ENCODE measurements at regions not wholly inside any gene's neighbourhood (a gene's known extent, or its start where the extent isn't known, plus 50 kb on each side); places are given as distances from the start of the nearest gene placed in this dataset.
"Not testable (repeated sequence)": the region's sequence is repeated elsewhere in the genome, so short reads cannot be mapped to it uniquely, and the experiment has no call there.

DNA sequence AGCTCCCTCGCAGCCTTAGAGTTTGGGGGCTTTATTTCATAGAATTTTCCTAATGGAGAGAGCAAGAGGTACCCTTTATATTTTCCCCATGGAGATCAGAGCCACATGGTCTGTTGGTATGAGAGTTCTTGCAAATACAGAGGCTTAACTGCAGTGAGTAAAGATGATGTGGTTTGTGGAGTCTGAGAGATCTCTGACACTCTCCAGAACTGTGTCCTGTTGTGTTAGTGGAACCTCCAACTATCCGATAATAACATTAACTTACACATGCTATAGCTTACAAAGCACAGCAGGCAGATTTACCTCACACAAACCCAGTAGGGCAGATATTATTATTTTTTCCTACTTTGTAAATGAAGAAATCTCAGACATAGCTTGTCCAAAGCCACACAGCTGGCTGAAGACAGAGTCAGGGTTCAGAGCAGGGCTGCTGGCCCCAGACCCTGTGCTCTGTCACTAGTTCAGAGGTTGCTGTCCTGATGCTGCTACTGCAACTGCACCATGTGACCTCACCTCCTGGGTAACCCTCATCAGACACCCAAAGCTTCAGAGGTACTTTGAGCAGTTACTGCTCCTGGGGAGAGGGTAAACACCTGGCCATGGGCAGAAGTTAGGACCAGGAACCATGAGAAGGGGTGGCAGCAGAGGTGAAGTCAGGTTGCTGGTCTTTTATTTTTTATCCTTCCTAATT, 384.8 kb upstream of the PROX1 start:
- no peak for DNase-seq

DNA sequence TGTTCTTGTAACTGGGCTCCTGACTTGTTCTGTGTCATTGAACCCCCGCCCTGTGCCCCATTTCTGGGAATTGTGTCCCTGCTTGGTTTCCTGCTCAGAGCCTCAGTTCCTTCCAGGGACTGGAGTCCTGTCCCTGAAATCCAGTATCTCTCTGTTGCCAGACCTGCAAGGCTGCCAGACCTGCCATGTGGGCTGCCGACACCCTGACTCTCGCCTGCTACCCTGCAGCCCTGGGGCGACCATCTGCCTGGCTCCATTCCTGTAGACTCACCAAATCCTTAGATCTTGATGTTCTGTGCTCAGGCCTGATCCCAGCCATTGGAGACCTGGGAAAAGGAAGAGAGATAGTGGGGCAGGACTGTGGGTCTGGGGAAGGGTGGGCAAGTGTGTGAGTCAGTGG, 383.3 kb upstream of the PROX1 start:
- DNase-seq, result no peak

DNA sequence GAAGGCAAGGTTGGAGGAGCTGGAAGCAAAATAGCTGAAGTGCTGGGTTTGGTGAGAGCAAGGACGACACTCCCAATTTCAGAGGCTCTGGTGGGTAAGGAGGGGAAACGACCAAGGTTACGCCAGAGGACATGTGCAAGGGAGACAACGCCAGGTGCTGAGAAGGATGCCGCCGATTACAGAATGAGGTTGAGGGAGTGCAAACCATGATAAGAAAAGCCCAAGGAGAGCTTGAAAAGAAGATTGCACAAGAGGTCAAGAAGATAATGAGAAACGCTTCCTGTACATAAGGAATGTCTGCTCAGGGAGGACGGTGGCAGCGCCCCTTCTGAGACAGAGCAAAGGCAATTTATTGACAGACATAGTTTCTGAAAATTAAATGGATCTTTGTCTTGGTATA, 382.0 kb upstream of the PROX1 start:
- DNase-seq, result no peak

DNA sequence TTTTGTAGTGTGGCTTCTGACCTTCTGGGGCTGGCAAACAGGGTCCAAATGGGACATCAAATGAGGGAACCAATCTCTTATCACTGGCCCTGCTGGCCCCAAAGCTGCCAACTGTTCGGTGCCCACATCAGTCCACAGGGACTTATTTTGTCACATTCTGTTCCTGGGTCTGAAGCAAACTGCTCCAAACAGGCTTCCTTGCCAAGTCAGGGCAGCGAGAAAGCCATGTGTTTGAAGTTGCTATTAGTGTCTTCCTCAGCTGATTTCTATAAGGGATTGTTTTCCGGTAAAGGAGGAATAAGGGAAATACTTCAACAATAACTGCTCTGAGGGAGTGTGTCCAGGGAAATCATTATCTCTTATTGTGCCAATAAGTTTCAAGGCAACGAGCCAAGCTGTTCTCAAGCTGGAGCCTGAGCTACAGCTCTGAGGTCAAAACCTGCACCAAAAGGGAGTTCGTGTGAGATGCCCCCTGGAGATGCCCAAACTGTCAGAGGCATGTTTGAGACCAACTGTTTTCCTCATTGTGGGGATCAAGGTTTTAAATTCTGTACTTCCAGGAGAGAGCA, 381.4 kb upstream of the PROX1 start:
- no peak for DNase-seq

DNA sequence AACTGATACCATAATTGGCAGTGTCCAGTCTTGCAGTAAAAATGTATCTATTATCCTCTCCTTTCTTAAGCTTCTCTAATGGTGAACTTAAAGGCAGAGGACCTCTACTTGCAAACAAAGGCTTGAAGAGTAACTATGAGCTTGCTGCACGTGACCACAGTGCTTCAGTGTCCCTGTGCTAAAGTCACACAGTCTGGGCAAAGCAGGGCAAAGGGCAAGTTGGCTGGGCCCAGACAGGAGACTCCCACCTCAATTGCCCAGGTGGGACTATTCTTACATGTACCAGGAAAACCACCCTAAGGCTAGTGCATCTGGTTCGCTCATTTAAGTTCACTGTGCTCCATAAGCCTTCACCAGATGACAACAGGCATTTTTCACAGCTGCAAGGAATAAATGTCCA, 374.2 kb upstream of the PROX1 start:
- no peak for DNase-seq

DNA sequence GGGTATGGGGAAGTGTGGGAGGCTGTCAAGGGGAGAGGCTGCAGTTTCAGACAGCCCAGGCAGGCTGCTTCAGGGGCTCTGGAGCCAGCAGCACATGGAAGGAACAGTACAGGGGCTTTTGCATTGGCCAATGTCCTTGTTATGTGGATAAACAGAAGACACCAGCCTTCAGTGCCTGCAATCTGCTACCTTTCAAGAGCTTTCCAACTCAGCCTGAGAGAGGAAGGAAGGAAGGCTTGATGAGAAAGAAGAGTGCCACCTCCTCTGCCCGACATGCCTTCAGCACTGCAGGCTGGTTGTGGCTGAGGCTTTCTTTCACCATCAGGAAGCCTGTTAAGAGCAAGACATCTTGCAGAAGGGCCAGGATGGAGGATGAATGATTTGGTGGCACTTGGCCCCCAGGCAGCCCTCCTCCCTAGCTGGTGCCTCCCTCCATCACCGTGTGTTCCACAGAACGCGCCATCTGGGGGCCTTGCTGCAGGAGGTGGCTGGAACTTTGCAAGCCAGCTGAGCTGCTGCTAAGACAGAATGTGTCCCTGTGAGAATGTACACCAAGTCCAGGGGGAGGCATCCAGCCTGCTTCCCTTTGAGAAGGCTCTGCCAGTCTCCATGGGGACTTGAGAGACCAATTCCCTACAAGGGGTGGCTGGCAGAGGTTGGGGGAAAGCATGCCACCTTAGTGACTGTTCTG, 372.4 kb upstream of the PROX1 start:
- DNase-seq, result no peak

DNA sequence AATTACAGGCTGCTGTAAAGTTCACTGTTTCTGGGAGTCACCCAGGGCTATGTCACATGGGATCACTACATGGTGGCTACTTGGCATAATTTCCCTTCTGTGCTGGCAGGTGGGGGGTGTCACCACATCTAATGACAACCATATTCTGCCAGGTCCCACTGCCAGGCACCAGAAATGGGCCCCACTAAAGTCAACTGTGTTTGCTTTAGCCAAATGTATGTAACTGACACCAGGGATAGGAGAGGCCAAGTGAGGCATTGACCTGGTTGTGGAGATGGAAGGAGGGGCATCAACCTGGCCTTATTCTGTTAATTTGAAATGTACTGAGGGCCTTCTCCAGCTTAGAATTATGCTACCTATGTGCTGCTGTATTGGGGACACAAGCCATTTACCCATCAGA, 370.6 kb upstream of the PROX1 start:
- DNase-seq, result no peak

DNA sequence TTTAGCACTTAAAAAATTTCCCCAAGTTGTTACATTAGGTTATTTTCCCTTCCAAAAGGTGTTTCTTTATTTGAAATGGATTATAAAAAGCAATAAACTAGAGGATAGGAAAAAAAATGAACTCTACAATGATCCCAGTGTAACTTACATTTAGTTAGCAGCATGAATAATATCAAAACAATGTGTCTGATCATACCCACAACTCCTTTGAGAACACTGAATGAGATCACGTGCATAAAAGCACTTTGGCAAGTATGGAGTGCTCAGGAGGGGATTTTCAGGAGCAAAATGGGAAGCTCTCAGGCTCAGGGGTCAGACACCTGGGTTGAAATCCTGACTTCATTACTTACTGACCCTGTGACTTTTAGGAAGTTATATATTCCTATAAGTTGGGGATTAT, 369.7 kb upstream of the PROX1 start:
- DNase-seq, result no peak

DNA sequence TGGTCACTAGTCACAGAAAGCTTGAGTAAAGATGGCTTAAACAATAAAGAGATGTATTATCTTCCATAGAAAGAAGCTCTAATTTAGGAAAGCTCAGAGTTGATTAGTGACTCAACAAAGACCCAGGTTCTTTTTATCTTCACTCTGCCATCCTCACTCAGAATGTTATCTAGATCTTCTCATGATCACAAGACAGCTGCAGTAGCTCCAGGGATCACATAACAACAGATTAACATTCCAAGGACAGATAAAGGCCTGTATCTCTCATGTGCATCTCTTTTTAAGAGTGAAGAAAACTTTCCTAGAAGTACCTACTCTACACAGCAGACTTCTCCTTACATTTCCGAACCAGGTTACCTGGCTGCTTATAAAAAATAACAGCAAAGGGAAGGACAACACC, 368.7 kb upstream of the PROX1 start:
- no peak for DNase-seq

DNA sequence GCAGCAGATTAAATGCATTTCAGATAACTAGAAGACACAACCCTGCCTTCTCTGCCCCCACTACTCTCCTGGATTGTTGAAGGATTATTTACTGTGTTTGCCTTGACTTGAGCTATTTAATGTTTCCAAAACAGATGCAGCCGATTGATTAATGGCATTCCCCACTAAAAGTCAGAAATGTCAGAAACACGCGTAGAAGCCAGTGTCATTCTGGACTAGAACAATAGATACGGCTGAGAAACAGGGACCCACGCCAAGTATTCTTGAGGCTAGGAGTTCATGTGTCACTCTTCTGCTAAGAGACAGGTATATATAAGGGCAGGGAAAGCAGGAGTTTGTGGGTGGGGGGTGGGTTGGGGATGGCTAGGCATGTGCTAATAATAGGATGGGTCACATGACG, 366.7 kb upstream of the PROX1 start:
- DNase-seq, result no peak

DNA sequence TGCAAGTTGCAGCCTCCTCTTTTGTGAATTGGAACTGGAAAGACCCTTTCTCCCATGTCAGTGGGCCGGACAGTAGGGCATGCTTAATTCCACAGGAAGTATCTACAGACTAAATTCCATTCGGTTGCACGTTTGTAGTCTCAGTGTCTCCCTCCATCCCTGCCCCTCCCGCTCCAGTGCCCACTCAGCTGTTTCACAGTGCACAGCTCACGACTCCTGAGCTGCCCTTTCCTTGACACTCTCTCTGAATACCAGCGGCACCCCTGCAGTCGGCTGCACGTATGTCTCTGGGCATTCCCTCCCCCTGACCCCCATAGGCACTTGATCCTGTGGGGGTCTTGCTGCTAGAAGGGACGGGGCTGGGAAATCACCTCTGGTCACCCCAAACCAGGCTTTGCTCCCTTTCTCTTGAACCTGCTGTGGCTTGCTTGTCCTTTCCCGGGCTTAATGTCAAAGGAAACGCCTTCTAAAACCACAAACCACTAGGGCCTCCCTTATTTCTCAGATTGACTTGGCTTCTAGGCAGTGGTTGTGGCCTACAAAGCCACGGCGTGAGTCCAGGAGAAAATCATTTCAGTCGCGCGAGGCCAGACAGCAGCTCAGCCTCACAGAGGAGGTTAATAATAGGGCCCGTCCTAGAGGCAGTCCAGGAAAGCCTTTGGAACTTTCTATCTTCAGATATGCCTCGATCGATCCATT, 365.3 kb upstream of the PROX1 start:
- DNase-seq, result no peak

DNA sequence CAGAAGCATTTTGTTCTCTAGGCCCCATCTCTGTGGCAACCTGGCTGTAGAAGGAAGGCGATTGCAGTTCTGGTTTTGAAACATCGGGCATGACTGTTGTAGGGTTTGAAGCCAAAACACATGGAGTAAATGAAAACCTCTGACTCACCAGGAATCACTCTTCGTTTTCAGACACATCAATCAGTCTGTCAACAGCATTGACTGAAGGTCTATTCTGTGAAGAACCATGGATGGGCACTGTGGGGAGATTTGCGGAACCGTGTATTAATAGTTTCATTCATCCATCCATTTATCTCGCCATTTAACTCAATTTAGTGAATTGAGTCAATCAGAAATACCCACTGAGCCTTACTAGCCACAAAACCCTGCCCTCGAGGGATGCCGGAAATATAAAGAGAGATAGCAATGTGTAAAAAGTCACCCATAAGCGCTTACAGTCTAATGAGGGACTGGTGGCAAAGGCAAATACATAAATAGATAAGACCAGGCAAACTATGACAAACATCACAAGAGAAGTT, 364.6 kb upstream of the PROX1 start:
- DNase-seq, result no peak

DNA sequence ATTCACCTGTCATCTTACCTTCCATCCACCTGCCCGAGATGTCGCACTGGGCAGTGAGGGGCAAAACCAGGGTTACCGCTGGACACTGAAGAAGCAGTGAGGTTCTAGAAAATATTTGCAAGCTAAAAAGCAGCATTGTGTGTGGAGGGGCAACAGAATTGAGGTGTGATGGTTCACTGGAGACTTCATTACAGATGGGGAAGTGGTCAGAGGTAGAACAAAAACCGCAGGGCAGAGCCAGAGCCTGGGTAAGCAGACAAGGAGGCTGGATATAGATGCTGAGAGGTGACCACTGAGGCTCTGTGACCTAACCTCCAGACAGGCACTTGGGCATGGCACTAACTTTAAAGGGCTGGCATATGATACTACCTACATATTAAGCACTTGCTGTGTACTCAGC, 363.9 kb upstream of the PROX1 start:
- no peak for DNase-seq

DNA sequence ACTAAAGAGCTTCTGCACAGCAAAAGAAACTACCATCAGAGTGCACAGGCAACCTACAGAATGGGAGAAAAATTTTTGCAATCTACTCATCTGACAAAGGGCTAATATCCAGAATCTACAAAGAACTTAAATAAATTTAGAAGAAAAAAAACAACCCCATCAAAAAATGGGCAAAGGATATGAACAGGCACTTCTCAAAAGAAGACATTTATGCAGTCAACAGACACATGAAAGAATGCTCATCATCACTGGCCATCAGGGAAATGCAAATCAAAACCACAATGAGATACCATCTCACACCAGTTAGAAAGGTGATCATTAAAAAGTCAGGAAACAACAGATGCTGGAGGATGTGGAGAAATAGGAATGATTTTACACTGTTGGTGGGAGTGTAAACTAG, 351.0 kb upstream of the PROX1 start:
- not testable (repeated sequence) for DNase-seq

DNA sequence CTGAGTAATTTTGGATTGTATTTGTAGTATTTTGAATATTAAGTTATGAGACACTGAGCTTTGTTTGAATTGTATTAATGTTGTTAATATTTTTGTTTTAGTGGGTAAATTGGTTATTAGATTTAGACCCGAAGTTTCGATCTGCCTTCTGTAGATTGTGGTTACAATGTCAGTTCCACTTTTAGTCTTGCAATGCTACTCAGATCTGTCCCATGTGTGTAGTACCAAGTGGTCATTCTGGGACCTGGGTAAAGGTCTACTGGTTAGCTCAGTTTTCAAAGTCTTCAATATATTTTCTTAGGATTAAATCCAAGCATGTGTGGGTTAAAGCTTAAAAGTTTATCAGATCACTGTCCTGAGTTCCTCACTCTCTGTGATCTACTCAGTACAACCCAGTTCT, 346.5 kb upstream of the PROX1 start:
- no peak for DNase-seq

DNA sequence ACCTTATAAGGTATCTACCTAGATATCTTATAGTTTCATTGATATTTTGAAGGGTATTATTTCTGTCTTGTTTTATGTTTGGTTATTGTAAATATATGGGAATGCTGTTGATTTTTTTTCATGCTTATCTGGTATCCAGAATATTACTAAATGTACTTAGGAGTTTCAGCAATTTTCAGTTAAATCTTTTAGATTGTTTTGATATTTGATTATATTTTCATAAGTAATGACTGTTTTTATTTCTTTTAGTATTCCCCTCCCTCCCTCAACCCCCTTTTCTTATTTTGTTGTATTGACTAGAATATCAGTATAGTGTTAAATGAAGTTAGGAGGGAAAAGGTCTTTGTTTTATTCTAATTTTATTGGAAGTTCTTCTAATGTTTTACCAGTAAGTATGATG, 344.4 kb upstream of the PROX1 start:
- DNase-seq, result no peak

DNA sequence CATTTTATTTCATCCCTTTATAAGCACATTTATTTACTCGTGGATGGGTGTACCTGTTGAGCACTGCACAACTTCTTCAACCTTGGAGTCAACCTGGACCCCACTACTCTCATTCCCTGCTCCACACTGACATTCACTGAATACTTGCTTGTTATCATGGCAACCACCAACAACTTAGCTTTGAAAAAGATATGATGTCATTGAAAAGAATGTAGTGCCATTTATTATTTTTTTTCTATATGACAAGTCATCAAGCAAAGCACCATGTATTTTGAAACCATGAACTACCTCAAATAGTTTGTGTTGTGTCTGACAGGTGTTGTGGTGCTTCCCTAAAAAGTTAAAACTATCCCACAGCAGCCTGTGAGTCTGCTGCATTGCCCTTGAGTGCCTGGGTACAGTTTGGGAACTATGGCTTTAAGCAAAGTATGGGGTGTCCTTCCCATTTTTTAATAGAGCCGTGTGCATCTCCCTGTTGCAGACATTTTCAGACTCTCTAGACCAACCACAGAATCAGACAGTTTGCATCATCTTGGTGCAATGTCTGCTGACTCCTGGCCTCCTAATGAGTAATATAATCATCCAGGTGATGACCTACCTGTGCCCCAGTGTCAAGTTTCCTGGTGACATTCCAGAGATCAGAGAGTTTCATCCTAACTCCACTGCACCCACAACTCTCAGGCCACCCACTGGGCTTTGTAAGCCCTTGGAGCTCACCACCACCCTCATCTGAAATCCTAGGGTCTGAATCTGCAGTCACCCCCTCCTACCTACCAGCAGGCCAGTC, 339.7 kb upstream of the PROX1 start:
- DNase-seq, result no peak

DNA sequence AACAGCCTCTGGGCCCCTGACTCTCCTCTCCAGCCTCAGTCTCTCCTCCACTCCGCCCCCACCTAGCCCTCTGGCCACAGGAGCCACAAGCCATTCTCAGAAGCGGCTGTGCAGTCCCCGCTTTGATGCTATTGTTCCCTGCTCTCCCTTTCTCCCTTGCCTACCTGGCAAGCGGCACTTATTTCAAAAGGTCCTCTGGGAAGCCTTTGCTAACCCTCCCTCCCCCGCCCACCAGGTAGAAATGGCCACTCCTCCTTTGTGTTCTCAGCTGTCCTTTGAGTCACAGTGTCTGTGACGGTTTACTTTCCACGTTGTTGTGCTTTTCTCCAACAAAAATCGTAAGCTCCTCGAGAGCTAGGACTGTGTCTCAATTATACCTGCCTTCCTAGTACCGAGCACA, 338.4 kb upstream of the PROX1 start:
- no peak for DNase-seq

DNA sequence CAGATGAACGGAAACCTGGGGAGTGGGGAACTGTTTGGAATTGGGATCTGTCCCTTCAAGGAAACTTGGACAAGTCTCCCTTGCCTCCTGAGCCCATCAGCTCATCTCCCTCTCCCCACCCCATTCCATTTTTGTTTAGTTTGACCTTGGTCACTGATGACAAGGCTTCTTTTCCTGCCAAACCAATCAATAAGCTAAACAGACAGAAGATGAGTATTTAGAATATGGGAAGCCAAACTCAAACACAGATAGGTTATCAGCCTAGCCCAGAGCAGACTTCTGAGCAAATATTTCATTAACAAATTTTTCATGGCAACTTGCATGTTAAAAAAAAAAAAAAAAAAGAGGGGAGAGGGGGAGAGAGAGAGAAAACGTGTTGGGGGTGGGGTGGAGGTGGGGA, 337.2 kb upstream of the PROX1 start:
- DNase-seq, result no peak

DNA sequence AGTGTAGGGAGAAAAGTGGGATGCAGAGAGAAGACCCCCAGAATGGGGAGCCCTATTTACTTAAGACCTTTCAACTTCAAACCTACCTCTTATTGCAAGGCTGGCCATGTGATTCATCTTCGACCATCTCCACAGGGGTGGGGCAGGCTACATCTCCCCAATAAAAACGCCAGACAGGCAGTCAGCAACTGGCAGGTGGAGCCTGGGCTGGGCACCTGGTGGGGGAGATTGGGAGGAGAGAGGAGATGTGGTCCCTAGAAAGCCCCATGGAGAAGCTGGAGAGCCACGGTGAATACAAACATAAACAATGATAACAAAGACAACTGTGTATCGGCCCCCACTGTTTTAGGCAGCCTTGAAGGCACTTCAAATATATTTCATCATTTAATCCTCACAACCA, 336.7 kb upstream of the PROX1 start:
- DNase-seq, result no peak

DNA sequence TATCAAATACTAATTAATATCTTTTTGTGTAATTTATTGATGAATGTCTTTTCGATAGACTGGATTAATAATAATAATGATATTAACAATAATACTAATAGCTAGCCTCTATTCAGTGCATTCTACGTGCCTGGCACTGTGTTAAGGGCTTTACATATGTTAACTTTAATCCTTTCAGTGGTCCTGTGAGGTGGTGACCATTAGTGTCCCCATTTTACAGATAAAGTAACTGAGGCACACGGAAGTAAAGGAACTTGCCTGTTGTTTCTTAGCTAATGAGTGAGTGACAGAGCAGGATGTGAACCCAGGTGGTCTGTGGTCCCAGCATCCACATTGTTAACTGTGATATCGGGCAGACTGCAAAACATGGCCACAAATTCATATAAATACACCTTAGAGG, 335.7 kb upstream of the PROX1 start:
- no peak for DNase-seq

DNA sequence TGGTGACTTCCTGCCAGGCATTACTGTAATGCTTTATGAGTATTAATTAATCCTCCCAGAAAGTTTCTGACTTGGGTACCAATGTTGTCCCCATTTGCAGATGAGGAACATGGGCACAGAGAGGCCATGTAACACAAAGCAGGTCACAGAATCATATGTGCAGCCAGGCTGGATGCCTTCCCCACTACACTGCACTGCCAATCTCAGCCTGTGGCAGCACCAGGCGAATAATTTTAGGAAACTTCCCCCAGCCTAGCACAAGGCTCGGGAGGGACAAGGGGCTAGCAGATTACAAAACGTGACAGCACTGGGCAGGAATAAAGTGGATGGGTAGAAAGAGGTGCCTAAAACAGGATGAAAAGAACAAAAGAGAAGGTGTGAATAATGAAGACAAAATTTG, 331.7 kb upstream of the PROX1 start:
- no peak for DNase-seq

DNA sequence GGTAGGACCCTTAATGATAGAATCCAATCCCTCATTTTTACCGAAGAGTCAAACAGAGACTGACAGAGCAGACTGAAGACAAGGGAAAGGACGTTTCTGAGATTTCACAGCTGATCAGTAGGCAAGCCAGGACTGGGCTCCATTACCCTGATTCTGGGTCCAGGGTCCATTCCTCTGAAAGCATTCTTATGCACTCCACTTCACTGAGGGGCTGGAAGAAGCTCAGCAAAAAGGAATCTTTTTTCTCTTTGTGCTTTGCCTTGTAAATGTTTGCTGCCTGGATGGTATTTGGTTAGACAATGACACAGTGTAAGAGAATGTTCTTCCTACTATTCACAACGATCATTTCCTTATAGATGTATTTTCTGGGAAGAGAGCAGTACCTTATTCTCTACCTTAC, 331.3 kb upstream of the PROX1 start:
- DNase-seq, result no peak

All from activated gamma-delta T cell treated with Interleukin-2 at 50 U/mL for 16 hours (primary cell).